ENCODE measurements at regions not wholly inside any gene's neighbourhood (a gene's known extent, or its start where the extent isn't known, plus 50 kb on each side); places are given as distances from the start of the nearest gene placed in this dataset.

DNA sequence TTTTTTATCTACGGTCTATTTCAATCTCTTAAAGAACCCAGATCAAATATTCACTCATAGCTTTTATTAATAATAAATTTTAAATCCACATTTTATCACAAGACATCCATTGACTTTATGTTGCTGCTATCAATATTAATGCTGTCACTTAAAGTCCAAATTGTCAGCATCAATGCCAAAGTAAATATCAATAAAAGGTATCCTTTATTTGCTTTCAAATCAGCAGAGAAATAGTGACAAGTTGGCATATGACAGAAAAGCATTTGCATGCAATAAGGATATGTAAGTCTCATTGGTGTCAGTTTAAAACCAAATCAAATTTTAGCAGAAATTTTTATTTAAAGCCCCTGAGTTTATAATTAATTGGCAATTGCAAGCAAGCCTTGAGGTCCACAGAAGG lies 775.4 kb downstream of the ADCYAP1 start:
- Histone ChIP-seq H3K9me3 (ENCODE audit: control insufficient read depth, low read length) (no peaks in the 10 kb centered on the region), H3K36me3 (ENCODE audit: control insufficient read depth, insufficient read depth, low read length) (no peaks in the 10 kb centered on the region), H3K27me3 (ENCODE audit: control insufficient read depth, insufficient read depth, low read length) (no peaks in the 10 kb centered on the region), H3K4me3 (ENCODE audit: low read length) (no peak overlapping the region), H3K4me1 (ENCODE audit: control insufficient read depth, insufficient read depth, low read length) (no peaks in the 10 kb centered on the region), H3K9ac (ENCODE audit: low read length) (no peak overlapping the region)

DNA sequence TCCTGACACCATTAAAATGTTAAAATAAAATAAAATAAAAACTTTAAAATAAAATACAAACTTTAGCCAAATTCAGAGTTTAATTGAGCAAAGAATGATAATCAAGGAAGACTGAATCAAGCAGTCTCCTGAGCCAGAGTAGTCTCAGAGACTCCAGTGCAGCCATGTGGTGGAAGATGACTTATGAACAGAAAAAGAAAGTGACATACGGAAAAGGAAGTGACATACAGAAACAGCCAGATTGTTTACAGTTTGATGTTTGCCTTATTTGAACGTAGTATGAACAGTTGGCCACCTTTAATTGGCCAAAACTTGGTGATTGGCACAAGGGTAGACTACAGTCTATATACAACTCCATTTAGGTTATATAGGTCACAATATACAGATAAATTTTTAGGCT lies 787.2 kb downstream of the ADCYAP1 start:
- H3K27me3 ChIP-seq (ENCODE audit: control insufficient read depth, insufficient read depth, low read length), result no peaks in the 10 kb centered on the region
- no peaks in the 10 kb centered on the region for H3K4me1 ChIP-seq (ENCODE audit: control insufficient read depth, insufficient read depth, low read length)
- H3K36me3 ChIP-seq (ENCODE audit: control insufficient read depth, insufficient read depth, low read length), result no peaks in the 10 kb centered on the region
- H3K9me3 ChIP-seq (ENCODE audit: control insufficient read depth, low read length), result no peaks in the 10 kb centered on the region
- no peak overlapping the region for H3K9ac ChIP-seq (ENCODE audit: low read length)
- H3K4me3 ChIP-seq (ENCODE audit: low read length), result no peak overlapping the region

DNA sequence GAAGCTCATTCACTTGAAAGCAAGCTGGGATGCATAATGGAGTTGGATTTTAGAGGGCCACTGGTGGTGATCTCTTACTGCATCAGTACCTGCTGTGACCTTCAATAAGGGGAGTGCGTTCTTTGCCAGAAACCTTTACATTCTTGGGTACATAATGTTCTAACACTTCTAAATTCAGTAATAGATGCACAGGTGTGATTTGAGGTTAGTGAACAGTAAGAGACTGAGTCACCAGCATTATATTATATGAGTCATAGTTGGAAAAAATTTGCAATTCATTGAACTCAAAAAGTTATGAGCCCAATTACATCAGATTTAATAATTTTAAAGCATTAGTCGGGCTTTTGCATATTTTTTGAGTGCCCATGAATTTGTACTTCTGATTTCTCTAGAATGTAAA lies 803.3 kb downstream of the ADCYAP1 start:
- Histone ChIP-seq H3K4me1 (ENCODE audit: control insufficient read depth, insufficient read depth, low read length) (no peaks in the 10 kb centered on the region), H3K9me3 (ENCODE audit: control insufficient read depth, low read length) (no peaks in the 10 kb centered on the region), H3K27me3 (ENCODE audit: control insufficient read depth, insufficient read depth, low read length) (no peaks in the 10 kb centered on the region), H3K4me3 (ENCODE audit: low read length) (no peak overlapping the region), H3K9ac (ENCODE audit: low read length) (no peak overlapping the region), H3K36me3 (ENCODE audit: control insufficient read depth, insufficient read depth, low read length) (no peaks in the 10 kb centered on the region)

DNA sequence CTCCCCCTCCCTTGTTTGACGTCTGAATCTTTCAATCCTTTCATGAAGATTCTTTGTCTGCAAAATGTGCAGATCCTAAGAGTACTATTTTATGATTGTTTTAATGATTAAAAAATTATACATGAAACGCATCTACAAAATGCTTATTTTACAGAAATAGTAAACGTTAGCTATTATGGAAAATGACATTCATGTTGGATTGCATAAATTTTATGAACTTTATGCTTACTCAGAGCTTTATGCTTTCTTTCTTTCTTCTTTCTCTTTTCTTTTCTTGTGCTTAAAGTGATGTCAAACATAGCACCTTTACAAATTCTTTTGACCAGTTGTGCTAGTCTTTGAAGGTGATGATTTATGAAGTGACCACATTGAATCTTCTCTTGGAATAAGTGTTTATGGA lies 805.4 kb downstream of the ADCYAP1 start:
- no peak overlapping the region for H3K9ac ChIP-seq (ENCODE audit: low read length)
- no peaks in the 10 kb centered on the region for H3K27me3 ChIP-seq (ENCODE audit: control insufficient read depth, insufficient read depth, low read length)
- no peaks in the 10 kb centered on the region for H3K4me1 ChIP-seq (ENCODE audit: control insufficient read depth, insufficient read depth, low read length)
- no peaks in the 10 kb centered on the region for H3K9me3 ChIP-seq (ENCODE audit: control insufficient read depth, low read length)
- H3K36me3 ChIP-seq (ENCODE audit: control insufficient read depth, insufficient read depth, low read length), result no peaks in the 10 kb centered on the region
- no peak overlapping the region for H3K4me3 ChIP-seq (ENCODE audit: low read length)

DNA sequence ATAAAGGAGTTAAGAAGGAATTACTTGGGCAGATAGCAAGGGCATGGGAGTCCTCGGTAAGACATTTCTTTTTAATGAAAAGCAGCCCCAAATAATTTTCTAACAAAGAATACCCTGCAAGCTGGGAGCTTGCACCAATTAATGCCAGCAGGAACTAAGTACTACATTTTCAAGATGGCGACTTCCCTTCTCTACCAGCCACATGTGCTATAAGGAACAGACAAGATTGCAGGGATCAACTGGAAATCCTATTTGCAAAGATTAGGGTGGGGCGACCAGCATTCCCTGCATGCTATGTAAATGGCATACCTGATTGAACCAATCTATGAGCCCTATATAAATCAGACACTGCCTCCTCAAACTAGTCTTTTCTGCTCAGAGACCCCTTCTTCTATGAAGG lies 827.5 kb downstream of the ADCYAP1 start:
- no peaks in the 10 kb centered on the region for H3K9me3 ChIP-seq (ENCODE audit: control insufficient read depth, low read length)
- no peaks in the 10 kb centered on the region for H3K27me3 ChIP-seq (ENCODE audit: control insufficient read depth, insufficient read depth, low read length)
- no peak overlapping the region for H3K4me3 ChIP-seq (ENCODE audit: low read length)
- no peaks in the 10 kb centered on the region for H3K4me1 ChIP-seq (ENCODE audit: control insufficient read depth, insufficient read depth, low read length)
- H3K9ac ChIP-seq (ENCODE audit: low read length), result no peak overlapping the region
- H3K36me3 ChIP-seq (ENCODE audit: control insufficient read depth, insufficient read depth, low read length), result no peaks in the 10 kb centered on the region

DNA sequence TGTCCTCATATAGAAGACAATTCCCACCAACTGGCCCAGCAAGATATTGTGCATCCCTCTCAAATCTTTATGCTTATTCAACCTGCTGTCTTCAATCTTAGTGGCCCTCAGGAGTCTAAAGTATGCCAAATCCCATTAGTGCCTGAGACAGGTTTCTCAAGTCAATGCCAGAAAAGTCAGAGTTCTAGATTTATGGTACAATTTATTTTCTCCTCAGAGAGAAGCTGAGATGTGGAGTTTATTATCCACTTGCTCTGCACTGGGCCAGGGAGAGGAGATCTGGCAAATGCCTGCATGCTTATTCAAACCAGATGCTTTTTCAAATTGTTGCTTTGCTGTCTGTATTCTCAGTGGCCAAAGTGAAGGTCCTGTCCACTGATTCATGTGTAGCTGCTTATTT lies 825.2 kb downstream of the METTL4 start:
- Histone ChIP-seq H3K4me1 (ENCODE audit: control insufficient read depth, insufficient read depth, low read length) (no peaks in the 10 kb centered on the region), H3K9me3 (ENCODE audit: control insufficient read depth, low read length) (no peaks in the 10 kb centered on the region), H3K4me3 (ENCODE audit: low read length) (no peak overlapping the region), H3K9ac (ENCODE audit: low read length) (no peak overlapping the region), H3K36me3 (ENCODE audit: control insufficient read depth, insufficient read depth, low read length) (no peaks in the 10 kb centered on the region), H3K27me3 (ENCODE audit: control insufficient read depth, insufficient read depth, low read length) (no peaks in the 10 kb centered on the region)

DNA sequence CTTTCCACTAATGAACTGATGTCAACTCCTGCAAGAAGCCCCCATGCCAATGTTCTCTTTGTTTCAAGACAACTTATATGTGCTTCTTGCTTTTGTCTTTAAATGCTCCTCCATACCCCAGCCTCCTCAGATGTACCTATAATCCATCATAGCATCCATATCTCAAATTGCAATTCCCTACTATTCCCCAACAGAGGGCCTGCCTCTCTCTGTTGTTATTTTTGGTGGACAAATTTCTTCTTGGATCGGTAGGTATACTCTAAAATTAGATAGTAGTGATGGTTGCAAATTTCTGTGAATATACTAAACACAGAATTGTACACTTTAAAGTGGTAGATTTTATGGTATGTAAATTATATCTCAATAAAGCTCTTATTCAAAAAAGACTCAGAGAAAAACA lies 820.1 kb downstream of the METTL4 start:
- Histone ChIP-seq H3K27me3 (ENCODE audit: control insufficient read depth, insufficient read depth, low read length) (no peaks in the 10 kb centered on the region), H3K4me1 (ENCODE audit: control insufficient read depth, insufficient read depth, low read length) (no peaks in the 10 kb centered on the region), H3K9ac (ENCODE audit: low read length) (no peak overlapping the region), H3K9me3 (ENCODE audit: control insufficient read depth, low read length) (no peaks in the 10 kb centered on the region), H3K4me3 (ENCODE audit: low read length) (no peak overlapping the region), H3K36me3 (ENCODE audit: control insufficient read depth, insufficient read depth, low read length) (no peaks in the 10 kb centered on the region)

DNA sequence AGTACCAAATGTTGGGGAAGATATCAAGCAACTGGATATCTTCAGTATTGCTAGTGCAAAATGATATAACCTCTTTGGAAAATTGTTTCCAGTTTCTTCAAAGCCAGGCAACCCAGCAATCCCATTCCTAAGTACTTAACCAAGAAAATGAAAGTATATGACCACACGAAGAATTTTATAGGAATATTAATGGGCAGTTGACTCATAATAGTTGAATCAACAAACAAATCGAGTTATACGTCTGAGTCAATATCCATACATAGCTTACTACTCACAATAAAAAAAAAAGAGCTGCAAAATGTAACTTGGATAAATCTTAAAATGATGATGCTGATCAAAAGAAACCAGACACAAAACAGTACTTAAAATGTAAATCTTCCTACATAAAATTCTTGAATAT lies 810.4 kb downstream of the METTL4 start:
- Histone ChIP-seq H3K9me3 (ENCODE audit: control insufficient read depth, low read length) (no peaks in the 10 kb centered on the region), H3K36me3 (ENCODE audit: control insufficient read depth, insufficient read depth, low read length) (no peaks in the 10 kb centered on the region), H3K27me3 (ENCODE audit: control insufficient read depth, insufficient read depth, low read length) (no peaks in the 10 kb centered on the region), H3K4me3 (ENCODE audit: low read length) (no peak overlapping the region), H3K4me1 (ENCODE audit: control insufficient read depth, insufficient read depth, low read length) (no peaks in the 10 kb centered on the region), H3K9ac (ENCODE audit: low read length) (no peak overlapping the region)

DNA sequence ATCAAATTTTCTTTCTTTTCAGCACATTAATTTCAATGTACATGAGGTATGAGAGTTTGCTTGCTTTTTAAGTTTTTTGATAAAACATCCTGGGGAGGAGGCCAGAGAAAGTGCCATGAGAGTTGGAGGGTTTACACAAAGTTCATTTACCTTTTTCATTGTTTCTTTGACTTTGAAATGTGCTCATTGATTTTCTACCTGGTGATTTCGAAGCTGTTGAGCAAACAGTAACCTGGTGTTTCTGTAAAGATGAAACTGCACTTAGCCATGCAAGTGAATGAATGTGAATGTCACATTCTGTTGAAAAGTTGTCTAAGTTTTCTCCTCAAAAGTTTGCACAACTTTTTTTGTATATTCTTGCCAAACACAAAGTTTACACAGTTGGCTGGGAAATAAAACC lies 797.0 kb downstream of the METTL4 start:
- Histone ChIP-seq H3K4me1 (ENCODE audit: control insufficient read depth, insufficient read depth, low read length) (no peaks in the 10 kb centered on the region), H3K9ac (ENCODE audit: low read length) (no peak overlapping the region), H3K36me3 (ENCODE audit: control insufficient read depth, insufficient read depth, low read length) (no peaks in the 10 kb centered on the region), H3K27me3 (ENCODE audit: control insufficient read depth, insufficient read depth, low read length) (no peaks in the 10 kb centered on the region), H3K9me3 (ENCODE audit: control insufficient read depth, low read length) (no peaks in the 10 kb centered on the region), H3K4me3 (ENCODE audit: low read length) (no peak overlapping the region)

DNA sequence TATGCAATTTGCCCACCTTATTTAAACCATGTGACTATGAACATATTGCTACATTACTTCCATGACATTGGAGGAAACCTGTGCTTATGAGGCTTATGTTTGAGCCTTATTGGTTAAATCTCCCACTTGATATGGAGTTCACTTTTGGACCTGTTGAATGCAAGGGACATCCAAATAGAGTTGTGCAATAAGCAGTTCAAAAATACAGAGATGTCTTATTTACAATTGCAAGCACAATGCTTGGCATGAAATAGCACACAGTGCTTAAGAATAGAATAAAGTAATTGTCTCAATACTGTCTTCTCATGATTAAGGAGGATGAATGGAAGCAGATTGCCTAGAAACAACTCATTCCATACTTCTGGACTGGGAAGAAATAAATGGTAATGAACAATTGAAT lies 793.5 kb downstream of the METTL4 start:
- Histone ChIP-seq H3K9ac (ENCODE audit: low read length) (no peak overlapping the region), H3K36me3 (ENCODE audit: control insufficient read depth, insufficient read depth, low read length) (no peaks in the 10 kb centered on the region), H3K4me3 (ENCODE audit: low read length) (no peak overlapping the region), H3K9me3 (ENCODE audit: control insufficient read depth, low read length) (no peaks in the 10 kb centered on the region), H3K27me3 (ENCODE audit: control insufficient read depth, insufficient read depth, low read length) (no peaks in the 10 kb centered on the region), H3K4me1 (ENCODE audit: control insufficient read depth, insufficient read depth, low read length) (no peaks in the 10 kb centered on the region)

DNA sequence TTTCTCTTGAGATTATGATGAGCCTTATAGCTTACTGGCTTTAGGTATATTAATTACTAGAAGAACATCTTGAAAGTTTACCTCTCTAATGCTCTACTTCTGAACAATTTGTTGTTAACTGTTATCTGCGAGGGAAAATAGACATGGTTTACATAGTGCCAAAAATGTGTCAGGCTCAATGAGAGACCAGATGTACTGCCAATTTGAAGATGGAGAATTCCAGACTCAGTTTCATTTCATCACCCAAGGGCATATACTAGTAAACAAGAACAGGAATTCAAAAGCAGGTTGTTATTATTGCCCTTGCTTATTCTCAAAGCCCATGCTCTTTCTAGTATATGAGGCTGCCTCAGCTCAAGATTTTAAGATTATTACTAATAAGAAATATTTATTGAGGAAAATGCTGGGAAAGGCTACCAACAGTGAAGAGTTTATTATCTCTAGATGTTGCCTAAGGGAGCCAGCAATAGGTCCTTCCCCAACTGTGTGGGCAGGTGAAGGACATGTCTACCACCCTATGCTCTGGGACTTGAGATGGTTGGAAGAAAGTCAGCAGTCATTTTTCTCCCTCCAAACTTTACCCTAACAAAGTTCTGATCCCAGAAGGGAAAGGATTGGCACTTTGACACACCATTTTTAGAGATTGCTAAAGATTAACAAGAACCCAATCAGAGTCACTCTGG lies 792.7 kb downstream of the METTL4 start:
- H3K9me3 ChIP-seq (ENCODE audit: control insufficient read depth, low read length), result no peaks in the 10 kb centered on the region

DNA sequence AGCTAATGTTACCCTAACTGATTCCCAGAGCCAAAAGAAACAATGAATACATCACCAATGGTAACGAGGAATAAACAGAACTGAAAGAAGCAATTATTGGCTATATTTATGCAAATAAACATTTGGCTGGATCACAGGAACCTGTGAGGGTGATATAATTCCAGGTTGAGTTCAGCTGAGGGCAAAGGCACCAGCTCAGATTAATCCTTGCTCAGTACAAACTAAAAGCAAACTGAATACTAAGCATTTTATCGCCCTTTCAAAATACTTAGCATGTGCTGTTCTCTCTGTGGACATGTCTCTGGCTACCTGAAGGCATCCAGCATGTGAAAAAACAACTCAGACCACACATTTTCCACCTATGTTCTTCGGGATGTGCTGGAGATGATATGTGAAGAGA lies 791.7 kb downstream of the METTL4 start:
- H3K9me3 ChIP-seq (ENCODE audit: control insufficient read depth, low read length), result no peaks in the 10 kb centered on the region
- H3K36me3 ChIP-seq (ENCODE audit: control insufficient read depth, insufficient read depth, low read length), result no peaks in the 10 kb centered on the region
- H3K27me3 ChIP-seq (ENCODE audit: control insufficient read depth, insufficient read depth, low read length), result no peaks in the 10 kb centered on the region
- no peak overlapping the region for H3K4me3 ChIP-seq (ENCODE audit: low read length)
- no peak overlapping the region for H3K9ac ChIP-seq (ENCODE audit: low read length)
- H3K4me1 ChIP-seq (ENCODE audit: control insufficient read depth, insufficient read depth, low read length), result no peaks in the 10 kb centered on the region

More for the DNA sequence above, 792.7 kb downstream of the METTL4 start:
- Histone ChIP-seq H3K36me3 (ENCODE audit: control insufficient read depth, insufficient read depth, low read length) (no peaks in the 10 kb centered on the region), H3K4me3 (ENCODE audit: low read length) (no peak overlapping the region), H3K9ac (ENCODE audit: low read length) (no peak overlapping the region), H3K27me3 (ENCODE audit: control insufficient read depth, insufficient read depth, low read length) (no peaks in the 10 kb centered on the region), H3K4me1 (ENCODE audit: control insufficient read depth, insufficient read depth, low read length) (no peaks in the 10 kb centered on the region)

DNA sequence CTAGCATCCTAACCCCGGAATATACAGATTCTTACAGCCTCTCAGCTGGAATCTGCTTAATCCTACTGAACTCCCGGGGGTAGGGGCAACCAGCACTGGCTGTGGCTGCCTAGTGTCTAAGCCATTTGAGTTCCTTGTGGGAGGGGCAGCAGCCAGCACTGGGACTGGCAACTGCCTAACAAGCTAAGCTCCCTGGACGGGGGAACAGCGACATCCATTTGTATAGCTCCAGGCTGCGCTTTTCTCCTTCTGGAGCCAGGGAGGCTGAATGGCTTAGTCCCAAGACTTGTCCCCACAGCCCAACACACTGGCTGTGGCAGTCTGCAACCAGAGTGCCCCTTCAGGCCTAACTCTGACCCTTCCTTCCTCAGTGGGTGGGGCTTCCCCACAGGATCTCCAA lies 787.2 kb downstream of the METTL4 start:
- Histone ChIP-seq H3K9me3 (ENCODE audit: control insufficient read depth, low read length) (no peaks in the 10 kb centered on the region), H3K36me3 (ENCODE audit: control insufficient read depth, insufficient read depth, low read length) (no peaks in the 10 kb centered on the region), H3K4me3 (ENCODE audit: low read length) (no peak overlapping the region), H3K9ac (ENCODE audit: low read length) (no peak overlapping the region), H3K4me1 (ENCODE audit: control insufficient read depth, insufficient read depth, low read length) (no peaks in the 10 kb centered on the region), H3K27me3 (ENCODE audit: control insufficient read depth, insufficient read depth, low read length) (no peaks in the 10 kb centered on the region)
